Fibroblast of lung (primary cell): ENCODE measurements at regions not wholly inside any gene's neighbourhood (a gene's known extent, or its start where the extent isn't known, plus 50 kb on each side); places are given as distances from the start of the nearest gene placed in this dataset.

Experiments used
- DNase-seq, 2 donors: peaks; one replicate each; pipeline versions ENCODE4 v3.0.0 to v3.0.0-alpha.2; 2010; ENCODE audit warnings: low read depth in 2 of 2
- H2AFZ ChIP-seq: 2 replicates; pipeline ENCODE4 v1.5.1; 2012; ENCODE audit warnings: low read length, control low read depth, inconsistent platforms
- H3K27ac ChIP-seq: 2 replicates; pipeline ENCODE4 v1.5.1; 2011; ENCODE audit warnings: low read length, control low read depth; ENCODE audit not compliant: insufficient read depth
- H3K27me3 ChIP-seq: 2 replicates; pipeline ENCODE4 v1.5.1; 2011; ENCODE audit warnings: mild to moderate bottlenecking, low read length; ENCODE audit not compliant: control insufficient read depth, insufficient read depth
- H3K36me3 ChIP-seq: 2 replicates; pipeline ENCODE4 v1.5.1; 2011; ENCODE audit warnings: low read length; ENCODE audit not compliant: control insufficient read depth, insufficient read depth
- H3K4me1 ChIP-seq: 2 replicates; pipeline ENCODE4 v1.5.1; 2011; ENCODE audit warnings: low read length; ENCODE audit not compliant: control insufficient read depth, insufficient read depth; ENCODE audit errors: extremely low read depth
- H3K4me2 ChIP-seq: 2 replicates; pipeline ENCODE4 v1.5.1; 2011; ENCODE audit warnings: low read length, control low read depth; ENCODE audit not compliant: insufficient read depth; ENCODE audit errors: extremely low read depth
- H3K4me3 ChIP-seq, 4 experiments: fragments of 200-600 bp in 1 of 4; sonication (generic) in 1 of 4; replicated peaks in 1 of 4; 2 replicates each; pipeline ENCODE4 v1.5.1; 2011 to 2016; ENCODE audit warnings: low read length in 4 of 4, low read depth in 3 of 4, mild to moderate bottlenecking in 3 of 4, control low read depth in 2 of 4, inconsistent platforms in 1 of 4, mixed read lengths in 1 of 4; ENCODE audit not compliant: insufficient read depth in 1 of 4; ENCODE audit errors: control extremely low read depth in 1 of 4
- H3K79me2 ChIP-seq: 2 replicates; pipeline ENCODE4 v1.5.1; 2012; ENCODE audit warnings: mild to moderate bottlenecking, low read length, inconsistent platforms; ENCODE audit not compliant: control insufficient read depth, insufficient read depth
- H3K9ac ChIP-seq: 2 replicates; pipeline ENCODE4 v1.5.1; 2011; ENCODE audit warnings: mild to moderate bottlenecking, low read length, control low read depth; ENCODE audit not compliant: insufficient read depth
- H3K9me3 ChIP-seq: 2 replicates; pipeline ENCODE4 v1.5.1; 2012; ENCODE audit warnings: low read depth, low read length; ENCODE audit not compliant: control insufficient read depth, insufficient read depth
- H4K20me1 ChIP-seq: 2 replicates; pipeline ENCODE4 v1.5.1; 2011; ENCODE audit warnings: low read length; ENCODE audit not compliant: control insufficient read depth, insufficient read depth; ENCODE audit errors: extremely low read depth
- CTCF ChIP-seq, 2 donors: IDR thresholded peaks in 1 of 2; conservative IDR thresholded peaks in 1 of 2; 1 replicate in 1 of 2; 2 replicates in 1 of 2; pipeline ENCODE4 v1.5.1; 2011 to 2012; ENCODE audit warnings: low read length in 2 of 2, control low read depth in 1 of 2, inconsistent platforms in 1 of 2, low read depth in 1 of 2, mild to moderate bottlenecking in 1 of 2
- EZH2 ChIP-seq: IDR thresholded peaks from 2 replicates; pipeline ENCODE4 v1.5.1; 2012; ENCODE audit warnings: low read length, control low read depth, mild to moderate bottlenecking; ENCODE audit errors: missing control alignments

- Histone ChIP-seq H4K20me1 (no peaks in the 10 kb centered on the region), H3K9me3 (no peaks in the 10 kb centered on the region), H3K4me1 (no peaks in the 10 kb centered on the region), H2AFZ (no peak overlapping the region), H3K4me2 (no peak overlapping the region), H3K27me3 (no peaks in the 10 kb centered on the region), H3K79me2 (no peaks in the 10 kb centered on the region), H3K4me3 (no peak overlapping the region), H3K9ac (no peak overlapping the region), H3K27ac (no peak overlapping the region), H3K36me3 (no peaks in the 10 kb centered on the region)
- DNase-seq: no peak
- no peak for TF ChIP-seq CTCF (conservative IDR thresholded peaks at IDR 0.05 in 1 of 2, IDR thresholded peaks at IDR 0.05 in 1 of 2; ENCODE audit: low read depth in 1 of 2, low read length in 2 of 2)
- TF ChIP-seq EZH2: no peak
These were observed 132.7 kb upstream of the GMNC start for GRCh38 chr3:190995156-190995555.

- H3K9me3 ChIP-seq: no peaks in the 10 kb centered on the region
- TF ChIP-seq EZH2 (no peak), CTCF (conservative IDR thresholded peaks at IDR 0.05 in 1 of 2, IDR thresholded peaks at IDR 0.05 in 1 of 2; ENCODE audit: low read depth in 1 of 2, low read length in 2 of 2) (no peak)
These were observed 128.4 kb upstream of the GMNC start for GRCh38 chr3:190990898-190991297.

GRCh38 chr3:190989218-190989617 is 126.7 kb upstream of the GMNC start:
- no peak overlapping the region for H3K27ac ChIP-seq
- H3K4me1 ChIP-seq: no peaks in the 10 kb centered on the region
- no peaks in the 10 kb centered on the region for H3K79me2 ChIP-seq
- no peak for DNase-seq
- no peaks in the 10 kb centered on the region for H3K27me3 ChIP-seq
- H3K4me3 ChIP-seq: no peak overlapping the region
- H2AFZ ChIP-seq: no peak overlapping the region
- no peak for TF ChIP-seq CTCF (conservative IDR thresholded peaks at IDR 0.05 in 1 of 2, IDR thresholded peaks at IDR 0.05 in 1 of 2; ENCODE audit: low read depth in 1 of 2, low read length in 2 of 2)
- TF ChIP-seq EZH2: no peak
- no peaks in the 10 kb centered on the region for H3K36me3 ChIP-seq
- no peak overlapping the region for H3K4me2 ChIP-seq
- H3K9me3 ChIP-seq: no peaks in the 10 kb centered on the region
- H3K9ac ChIP-seq: no peak overlapping the region
- no peaks in the 10 kb centered on the region for H4K20me1 ChIP-seq

More at GRCh38 chr3:190990898-190991297, 128.4 kb upstream of the GMNC start:
- Histone ChIP-seq H2AFZ (no peak overlapping the region), H3K4me2 (no peak overlapping the region), H3K4me1 (no peaks in the 10 kb centered on the region), H3K9ac (no peak overlapping the region), H3K4me3 (no peak overlapping the region), H3K79me2 (no peaks in the 10 kb centered on the region), H3K36me3 (no peaks in the 10 kb centered on the region), H4K20me1 (no peaks in the 10 kb centered on the region), H3K27ac (no peak overlapping the region), H3K27me3 (no peaks in the 10 kb centered on the region)
- DNase-seq: no peak
